MM.1S (cell line): ENCODE measurements at regions not wholly inside any gene's neighbourhood (a gene's known extent, or its start where the extent isn't known, plus 50 kb on each side); places are given as distances from the start of the nearest gene placed in this dataset.

Source experiments
- DNase-seq: peaks from one replicate; pipeline ENCODE4 v3.0.0-alpha.2; 2015
- H2AFZ ChIP-seq: fragments of 300-600 bp; sonication (generic); 2 replicates; pipeline ENCODE4 v1.6.0; 2016; ENCODE audit warnings: antibody characterized with exemption, low read length
- H3F3A ChIP-seq: fragments of 300-600 bp; sonication (generic); 2 replicates; pipeline ENCODE4 v1.6.1; 2016; ENCODE audit warnings: mild to moderate bottlenecking, antibody characterized with exemption, low read length, moderate library complexity, mixed read lengths; ENCODE audit not compliant: insufficient read depth
- H3K27ac ChIP-seq: fragments of 300-600 bp; sonication (generic); 2 replicates; pipeline ENCODE4 v1.5.1; 2016; ENCODE audit warnings: mild to moderate bottlenecking, low read length
- H3K27me3 ChIP-seq: fragments of 300-600 bp; sonication (generic); replicated peaks from 2 replicates; pipeline ENCODE4 v1.6.0; 2016; ENCODE audit warnings: low read length; ENCODE audit not compliant: insufficient read depth
- H3K36me3 ChIP-seq: fragments of 300-600 bp; sonication (generic); replicated peaks from 2 replicates; pipeline ENCODE4 v1.6.1; 2016; ENCODE audit warnings: mild to moderate bottlenecking, low read length, mixed read lengths; ENCODE audit not compliant: insufficient read depth
- H3K4me1 ChIP-seq: fragments of 300-600 bp; sonication (generic); 2 replicates; pipeline ENCODE4 v1.6.1; 2016; ENCODE audit warnings: low read length, mixed read lengths
- H3K4me2 ChIP-seq: fragments of 300-600 bp; sonication (generic); 2 replicates; pipeline ENCODE4 v1.6.0; 2016; ENCODE audit warnings: low read depth, low read length
- H3K4me3 ChIP-seq: fragments of 300-600 bp; sonication (generic); 2 replicates; pipeline ENCODE4 v1.5.1; 2016; ENCODE audit warnings: low read length, mixed read lengths
- H3K79me2 ChIP-seq: fragments of 300-600 bp; sonication (generic); 2 replicates; pipeline ENCODE4 v1.6.1; 2016; ENCODE audit warnings: mixed run types, low read length, mixed read lengths
- H3K9ac ChIP-seq: fragments of 300-600 bp; sonication (generic); 2 replicates; pipeline ENCODE4 v1.6.1; 2016; ENCODE audit warnings: low read length, mixed read lengths
- H3K9me2 ChIP-seq: fragments of 300-600 bp; sonication (generic); replicated peaks from 2 replicates; pipeline ENCODE4 v1.6.1; 2016; ENCODE audit warnings: mild to moderate bottlenecking, low read length, mixed read lengths; ENCODE audit not compliant: insufficient read depth
- H3K9me3 ChIP-seq: fragments of 300-600 bp; sonication (generic); replicated peaks from 2 replicates; pipeline ENCODE4 v1.6.1; 2016; ENCODE audit warnings: mild to moderate bottlenecking, low read length, mixed read lengths; ENCODE audit not compliant: insufficient read depth
- H4K20me1 ChIP-seq: fragments of 300-600 bp; sonication (generic); 2 replicates; pipeline ENCODE4 v1.6.1; 2016; ENCODE audit warnings: mild to moderate bottlenecking, low read length, moderate library complexity, mixed read lengths; ENCODE audit not compliant: insufficient read depth
- EZH2 ChIP-seq: fragments of 300-600 bp; sonication (generic); optimal IDR thresholded peaks from 2 replicates; pipeline ENCODE3; 2017; ENCODE audit warnings: low read depth, mild to moderate bottlenecking, antibody characterized with exemption, low read length, mixed read lengths
- EZH2phosphoT487 ChIP-seq: fragments of 300-600 bp; sonication (generic); IDR thresholded peaks from 2 replicates; pipeline ENCODE4 v1.6.1; 2018; ENCODE audit warnings: antibody characterized with exemption, low read length
- TF ChIP-seq, protein P1 (sequence below): fragments of 300-600 bp; sonication (generic); IDR thresholded peaks from 2 replicates; pipeline ENCODE4 v1.5.1; 2016; ENCODE audit warnings: antibody characterized with exemption, low read length, mixed read lengths

DNA sequence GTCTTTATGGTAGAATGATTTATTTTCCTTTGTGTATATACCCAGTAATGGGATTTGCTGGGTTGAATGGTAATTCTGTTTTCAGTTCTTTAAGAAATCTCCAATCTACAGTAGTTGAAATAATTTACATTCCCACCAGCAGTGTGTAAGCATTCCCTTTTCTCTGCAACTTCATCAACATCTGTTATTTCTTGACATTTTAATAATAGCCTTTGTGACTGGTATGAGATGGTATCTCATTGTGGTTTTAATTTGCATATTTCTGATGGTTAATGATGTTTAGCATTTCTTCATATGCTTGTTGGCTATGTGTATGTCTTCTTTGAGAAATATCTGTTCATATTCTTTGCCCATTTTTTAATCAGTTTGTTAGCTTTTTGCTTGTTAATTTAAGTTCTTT lies 901.2 kb downstream of the METTL15 start:
- H3K4me2 ChIP-seq, result no peak overlapping the region
- no peaks in the 10 kb centered on the region for H3K36me3 ChIP-seq
- no peak overlapping the region for H3K9ac ChIP-seq
- TF ChIP-seq EZH2phosphoT487 (no peak), EZH2 (no peak)
- TF ChIP-seq, protein P1, sequence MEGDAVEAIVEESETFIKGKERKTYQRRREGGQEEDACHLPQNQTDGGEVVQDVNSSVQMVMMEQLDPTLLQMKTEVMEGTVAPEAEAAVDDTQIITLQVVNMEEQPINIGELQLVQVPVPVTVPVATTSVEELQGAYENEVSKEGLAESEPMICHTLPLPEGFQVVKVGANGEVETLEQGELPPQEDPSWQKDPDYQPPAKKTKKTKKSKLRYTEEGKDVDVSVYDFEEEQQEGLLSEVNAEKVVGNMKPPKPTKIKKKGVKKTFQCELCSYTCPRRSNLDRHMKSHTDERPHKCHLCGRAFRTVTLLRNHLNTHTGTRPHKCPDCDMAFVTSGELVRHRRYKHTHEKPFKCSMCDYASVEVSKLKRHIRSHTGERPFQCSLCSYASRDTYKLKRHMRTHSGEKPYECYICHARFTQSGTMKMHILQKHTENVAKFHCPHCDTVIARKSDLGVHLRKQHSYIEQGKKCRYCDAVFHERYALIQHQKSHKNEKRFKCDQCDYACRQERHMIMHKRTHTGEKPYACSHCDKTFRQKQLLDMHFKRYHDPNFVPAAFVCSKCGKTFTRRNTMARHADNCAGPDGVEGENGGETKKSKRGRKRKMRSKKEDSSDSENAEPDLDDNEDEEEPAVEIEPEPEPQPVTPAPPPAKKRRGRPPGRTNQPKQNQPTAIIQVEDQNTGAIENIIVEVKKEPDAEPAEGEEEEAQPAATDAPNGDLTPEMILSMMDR, result no peak
- no peak for DNase-seq
- no peak overlapping the region for H3K27ac ChIP-seq
- H3F3A ChIP-seq, result no peaks in the 10 kb centered on the region; the same call in none of the 2 replicates
- no peaks in the 10 kb centered on the region for H3K27me3 ChIP-seq
- H3K4me1 ChIP-seq, result peaks cover 20% of the 10 kb centered on the region
- no peaks in the 10 kb centered on the region for H3K79me2 ChIP-seq
- H2AFZ ChIP-seq, result no peak overlapping the region
- H4K20me1 ChIP-seq, result no peaks in the 10 kb centered on the region
- H3K9me3 ChIP-seq, result no peaks in the 10 kb centered on the region
- no peak overlapping the region for H3K4me3 ChIP-seq
- H3K9me2 ChIP-seq, result no peaks in the 10 kb centered on the region

DNA sequence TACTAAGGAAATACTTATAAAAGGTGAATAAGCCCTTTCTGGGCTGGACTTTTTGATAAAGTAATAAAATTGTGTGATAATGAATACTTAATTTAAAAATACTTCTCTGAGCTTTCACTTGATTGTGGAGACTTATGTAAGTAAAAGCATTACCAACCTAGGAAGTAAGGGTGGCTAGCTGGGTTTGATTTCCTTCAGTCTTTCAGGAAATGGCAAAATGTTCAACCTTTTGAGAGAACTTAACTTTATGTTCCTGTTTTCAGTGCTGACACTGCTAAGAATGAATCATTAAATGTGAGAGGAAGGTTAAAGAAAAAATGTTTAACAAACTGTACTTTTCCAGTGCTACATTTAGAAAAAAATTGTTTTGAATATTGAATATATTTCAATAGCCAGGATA lies 900.3 kb downstream of the METTL15 start:
- no peak overlapping the region for H3K27ac ChIP-seq
- H3F3A ChIP-seq, result no peaks in the 10 kb centered on the region; the same call in none of the 2 replicates
- no peaks in the 10 kb centered on the region for H3K27me3 ChIP-seq
- H3K36me3 ChIP-seq, result no peaks in the 10 kb centered on the region
- H3K79me2 ChIP-seq, result no peaks in the 10 kb centered on the region
- no peak overlapping the region for H3K9ac ChIP-seq
- H3K9me3 ChIP-seq, result no peaks in the 10 kb centered on the region
- H3K4me2 ChIP-seq, result no peak overlapping the region
- H3K4me1 ChIP-seq, result peaks cover 17% of the 10 kb centered on the region
- H2AFZ ChIP-seq, result no peak overlapping the region
- H4K20me1 ChIP-seq, result no peaks in the 10 kb centered on the region
- H3K4me3 ChIP-seq, result no peak overlapping the region
- no peaks in the 10 kb centered on the region for H3K9me2 ChIP-seq
- DNase-seq, result no peak
- TF ChIP-seq EZH2 (no peak), EZH2phosphoT487 (no peak)
- TF ChIP-seq, protein P1, result no peak

DNA sequence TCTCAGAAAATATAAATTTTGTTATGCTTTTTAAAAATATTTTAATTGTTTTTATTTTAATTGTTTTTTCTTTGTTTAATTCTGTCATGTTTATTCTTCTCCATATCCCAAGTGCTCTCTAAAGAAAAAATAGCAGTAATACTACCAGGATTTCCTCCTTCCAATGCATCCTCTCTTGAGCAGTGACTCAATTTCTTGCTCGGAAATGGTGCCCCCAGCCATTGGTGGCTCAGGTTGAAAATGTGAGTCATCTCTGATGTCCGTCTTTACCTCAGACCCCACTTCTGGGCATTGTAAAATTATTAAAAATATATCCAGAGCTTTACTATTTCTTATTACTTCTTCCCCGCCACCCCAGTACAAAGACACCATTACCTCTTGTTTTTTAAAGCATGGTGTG lies 898.5 kb downstream of the METTL15 start:
- Histone ChIP-seq H3K9ac (no peak overlapping the region), H4K20me1 (no peaks in the 10 kb centered on the region), H3F3A (no peaks in the 10 kb centered on the region; the same call in none of the 2 replicates), H3K4me3 (no peak overlapping the region), H3K27ac (no peak overlapping the region), H3K79me2 (no peaks in the 10 kb centered on the region), H3K4me1 (peaks cover 17% of the 10 kb centered on the region), H3K9me2 (no peaks in the 10 kb centered on the region), H3K4me2 (no peak overlapping the region), H2AFZ (no peak overlapping the region), H3K27me3 (no peaks in the 10 kb centered on the region), H3K36me3 (no peaks in the 10 kb centered on the region), H3K9me3 (no peaks in the 10 kb centered on the region)
- no peak for DNase-seq
- TF ChIP-seq EZH2 (no peak), EZH2phosphoT487 (no peak)
- TF ChIP-seq, protein P1, result no peak
